HEK293 (cell line): ENCODE measurements at regions not wholly inside any gene's neighbourhood (a gene's known extent, or its start where the extent isn't known, plus 50 kb on each side); places are given as distances from the start of the nearest gene placed in this dataset.

Source experiments
- CTCF ChIA-PET: fragments of 350-600 bp; formaldehyde crosslinking; extraction: SDS; loops from one replicate; lab custom pipeline; 2021; ENCODE audit warnings: antibody characterized with exemption; lab: Yijun Ruan, JAX
- POLR2A ChIA-PET: fragments of 300-600 bp; formaldehyde crosslinking; extraction: SDS; loops from one replicate; lab custom pipeline; 2020; ENCODE audit warnings: antibody characterized with exemption, inconsistent platforms; lab: Yijun Ruan, JAX
- H3K27ac ChIP-seq: fragments of 200-500 bp; sonication (Bioruptor generic); 2 replicates; pipeline ENCODE4 v1.5.1; 2014; ENCODE audit warnings: low read depth, low read length, control low read depth, inconsistent platforms; ENCODE audit errors: extremely low read depth
- H3K36me3 ChIP-seq, 2 experiments: fragments of 200-500 bp in 1 of 2; sonication (Bioruptor generic) in 1 of 2; 1 replicate in 1 of 2; 2 replicates in 1 of 2; pipeline ENCODE4 v1.5.1; 2014 to 2017; ENCODE audit warnings: inconsistent platforms in 2 of 2, low read length in 2 of 2; ENCODE audit not compliant: control insufficient read depth in 2 of 2, insufficient read depth in 1 of 2
- H3K4me1 ChIP-seq: fragments of 200-500 bp; sonication (Bioruptor generic); 2 replicates; pipeline ENCODE4 v1.5.1; 2014; ENCODE audit warnings: mild to moderate bottlenecking, low read length, inconsistent platforms; ENCODE audit not compliant: control insufficient read depth, insufficient read depth
- H3K4me3 ChIP-seq: 2 replicates; pipeline ENCODE4 v1.5.1; 2011; ENCODE audit warnings: low read depth, mild to moderate bottlenecking, control low read depth, low read length, moderate library complexity
- H3K9me3 ChIP-seq: fragments of 200-500 bp; sonication (Bioruptor generic); 2 replicates; pipeline ENCODE4 v1.5.1; 2014; ENCODE audit warnings: low read depth, low read length, inconsistent platforms; ENCODE audit not compliant: control insufficient read depth, insufficient read depth
- PBX3 ChIP-seq: sonication (generic); formaldehyde crosslinking; IDR thresholded peaks from 2 replicates; pipeline ENCODE4 v1.8.1; 2022; ENCODE audit warnings: mild to moderate bottlenecking, moderate library complexity, missing genetic modification reagents
- REPIN1 ChIP-seq: fragments of 450-650 bp; formaldehyde crosslinking; IDR thresholded peaks from 2 replicates; pipeline ENCODE4 v1.5.1; 2017; ENCODE audit warnings: missing biosample characterization, missing genetic modification characterization, low read depth
- SCRT2 ChIP-seq: fragments of 450-650 bp; formaldehyde crosslinking; IDR thresholded peaks from 2 replicates; pipeline ENCODE4 v1.5.1; 2016; ENCODE audit warnings: missing biosample characterization, missing genetic modification characterization
- SP3 ChIP-seq: fragments of 450-650 bp; formaldehyde crosslinking; IDR thresholded peaks from 2 replicates; pipeline ENCODE4 v1.5.1; 2016; ENCODE audit warnings: missing biosample characterization, missing genetic modification characterization
- TSHZ1 ChIP-seq: fragments of 450-650 bp; formaldehyde crosslinking; IDR thresholded peaks from 2 replicates; pipeline ENCODE4 v1.5.1; 2016; ENCODE audit warnings: missing biosample characterization, missing genetic modification characterization, borderline replicate concordance
- YY2 ChIP-seq: fragments of 450-650 bp; formaldehyde crosslinking; IDR thresholded peaks from 2 replicates; pipeline ENCODE4 v1.5.1; 2016; ENCODE audit warnings: missing biosample characterization, missing genetic modification characterization
- ZBTB17 ChIP-seq: fragments of 450-650 bp; formaldehyde crosslinking; IDR thresholded peaks from 2 replicates; pipeline ENCODE4 v1.5.1; 2016; ENCODE audit warnings: missing biosample characterization, missing genetic modification characterization
- ZNF175 ChIP-seq: fragments of 450-650 bp; formaldehyde crosslinking; IDR thresholded peaks from 2 replicates; pipeline ENCODE4 v1.5.1; 2016; ENCODE audit warnings: missing biosample characterization, missing genetic modification characterization
- ZNF324 ChIP-seq: fragments of 450-650 bp; formaldehyde crosslinking; IDR thresholded peaks from 2 replicates; pipeline ENCODE4 v1.5.1; 2016; ENCODE audit warnings: missing biosample characterization, missing genetic modification characterization
- ZNF423 ChIP-seq: fragments of 450-650 bp; formaldehyde crosslinking; IDR thresholded peaks from 2 replicates; pipeline ENCODE4 v1.5.1; 2016; ENCODE audit warnings: missing biosample characterization, missing genetic modification characterization
- ZNF549 ChIP-seq: fragments of 450-650 bp; IDR thresholded peaks from 2 replicates; pipeline ENCODE4 v1.5.1; 2018; ENCODE audit warnings: missing biosample characterization, missing genetic modification characterization, mild to moderate bottlenecking, inconsistent platforms, moderate library complexity
- ZNF558 ChIP-seq: fragments of 450-650 bp; formaldehyde crosslinking; IDR thresholded peaks from 2 replicates; pipeline ENCODE4 v1.5.1; 2016; ENCODE audit warnings: missing biosample characterization, missing genetic modification characterization
- ZNF560 ChIP-seq: fragments of 450-650 bp; formaldehyde crosslinking; IDR thresholded peaks from 2 replicates; pipeline ENCODE4 v1.5.1; 2017; ENCODE audit warnings: missing biosample characterization, missing genetic modification characterization, borderline replicate concordance
- ZNF692 ChIP-seq: fragments of 450-650 bp; formaldehyde crosslinking; IDR thresholded peaks from 2 replicates; pipeline ENCODE4 v1.5.1; 2016; ENCODE audit warnings: missing biosample characterization, missing genetic modification characterization
- ZNF747 ChIP-seq: fragments of 450-650 bp; formaldehyde crosslinking; IDR thresholded peaks from 2 replicates; pipeline ENCODE4 v1.5.1; 2016; ENCODE audit warnings: missing biosample characterization, missing genetic modification characterization
- ZNF792 ChIP-seq: fragments of 450-650 bp; formaldehyde crosslinking; IDR thresholded peaks from 2 replicates; pipeline ENCODE4 v1.5.1; 2016; ENCODE audit warnings: missing biosample characterization, missing genetic modification characterization
- ZSCAN4 ChIP-seq: fragments of 450-650 bp; formaldehyde crosslinking; IDR thresholded peaks from 2 replicates; pipeline ENCODE4 v1.5.1; 2017; ENCODE audit warnings: missing biosample characterization, missing genetic modification characterization

- TF ChIP-seq TSHZ1 (no peak), ZNF558 (tag by site-specific recombination) (no peak), YY2 (no peak)
Measured at GRCh38 chr7:89928451-89928850, 225.8 kb upstream of the STEAP1 start (continued).

GRCh38 chr7:89934101-89934500, 220.2 kb upstream of the STEAP1 start:
- no peaks in the 10 kb centered on the region for H3K4me1 ChIP-seq
- no peaks in the 10 kb centered on the region for H3K9me3 ChIP-seq
- POLR2A ChIA-PET = no interaction called here
- H3K27ac ChIP-seq = no peak overlapping the region
- no peak overlapping the region for H3K4me3 ChIP-seq
- no peaks in the 10 kb centered on the region for H3K36me3 ChIP-seq
- no peak for TF ChIP-seq SP3 (tag by site-specific recombination)
- no peak for TF ChIP-seq PBX3 (CRISPR knock-in tag)
- TF ChIP-seq REPIN1 (tag by site-specific recombination) = no peak
- TF ChIP-seq ZSCAN4 (tag by site-specific recombination) = no peak
- TF ChIP-seq ZNF324 (tag by site-specific recombination) = no peak
- TF ChIP-seq SCRT2 (tag by site-specific recombination) = no peak
- no peak for TF ChIP-seq ZNF747 (tag by site-specific recombination)
- TF ChIP-seq ZNF175 = no peak
- TF ChIP-seq, all 188 proteins: peak for 0
- CTCF ChIA-PET = no interaction called here

GRCh38 chr7:89943525-89944050, 210.7 kb upstream of the STEAP1 start:
- CTCF ChIA-PET = no interaction called here
- Histone ChIP-seq H3K27ac (no peak overlapping the region), H3K9me3 (no peaks in the 10 kb centered on the region), H3K4me3 (no peak overlapping the region), H3K4me1 (no peaks in the 10 kb centered on the region), H3K36me3 (no peaks in the 10 kb centered on the region)
- TF ChIP-seq ZBTB17 (tag by site-specific recombination) = no peak
- no peak for TF ChIP-seq ZNF560 (tag by site-specific recombination)
- no peak for TF ChIP-seq ZNF423 (tag by site-specific recombination)
- TF ChIP-seq ZNF692 = no peak
- no peak for TF ChIP-seq ZNF549 (tag by site-specific recombination)
- no peak for TF ChIP-seq ZNF792 (tag by site-specific recombination)
- POLR2A ChIA-PET = no interaction called here
